ENCODE measurements at regions not wholly inside any gene's neighbourhood (a gene's known extent, or its start where the extent isn't known, plus 50 kb on each side); places are given as distances from the start of the nearest gene placed in this dataset.

- DNase-seq, result no peak
Observed at GRCh38 chr4:111837761-111838160, 307.5 kb upstream of the FAM241A start.

- no peak for DNase-seq
Observed at GRCh38 chr4:111838406-111838930, 306.8 kb upstream of the FAM241A start.

- DNase-seq, result no peak
Observed at GRCh38 chr4:111839141-111839540, 306.1 kb upstream of the FAM241A start.

- no peak for DNase-seq
Observed at GRCh38 chr4:111842336-111842735, 302.9 kb upstream of the FAM241A start.

GRCh38 chr4:111847296-111848008, 297.8 kb upstream of the FAM241A start:
- no peak for DNase-seq

- DNase-seq, result no peak
Observed at GRCh38 chr4:111849746-111850284, 295.4 kb upstream of the FAM241A start.

GRCh38 chr4:111854494-111855087, 290.7 kb upstream of the FAM241A start:
- DNase-seq, result no peak

GRCh38 chr4:111855308-111855707, 289.9 kb upstream of the FAM241A start:
- DNase-seq, result no peak

- DNase-seq, result no peak
Observed at GRCh38 chr4:111864066-111864465, 281.2 kb upstream of the FAM241A start.

GRCh38 chr4:111869339-111869738, 275.9 kb upstream of the FAM241A start:
- DNase-seq, result no peak

GRCh38 chr4:111871802-111872201, 273.5 kb upstream of the FAM241A start:
- DNase-seq, result no peak

GRCh38 chr4:111873801-111874200, 271.5 kb upstream of the FAM241A start:
- no peak for DNase-seq

GRCh38 chr4:111879539-111879938, 265.7 kb upstream of the FAM241A start:
- DNase-seq, result no peak

GRCh38 chr4:111880116-111880515, 265.1 kb upstream of the FAM241A start:
- no peak for DNase-seq

GRCh38 chr4:111883557-111883999, 261.7 kb upstream of the FAM241A start:
- no peak for DNase-seq

- no peak for DNase-seq
Observed at GRCh38 chr4:111890412-111890811, 254.8 kb upstream of the FAM241A start.

- no peak for DNase-seq
Observed at GRCh38 chr4:111905511-111905910, 239.7 kb upstream of the FAM241A start.

GRCh38 chr4:111919639-111920038, 225.6 kb upstream of the FAM241A start:
- no peak for DNase-seq

GRCh38 chr4:111921714-111922113, 223.5 kb upstream of the FAM241A start:
- no peak for DNase-seq

- DNase-seq, result no peak
Observed at GRCh38 chr4:111923786-111924185, 221.5 kb upstream of the FAM241A start.

GRCh38 chr4:111924696-111925095, 220.6 kb upstream of the FAM241A start:
- no peak for DNase-seq

GRCh38 chr4:111930659-111931058, 214.6 kb upstream of the FAM241A start:
- DNase-seq, result no peak

GRCh38 chr4:111933703-111934102, 211.6 kb upstream of the FAM241A start:
- no peak for DNase-seq

GRCh38 chr4:111934314-111934713, 210.9 kb upstream of the FAM241A start:
- DNase-seq, result no peak

Measured in NCI-H2029 (cell line).